ENCODE measurements at regions not wholly inside any gene's neighbourhood (a gene's known extent, or its start where the extent isn't known, plus 50 kb on each side); places are given as distances from the start of the nearest gene placed in this dataset.

DNA sequence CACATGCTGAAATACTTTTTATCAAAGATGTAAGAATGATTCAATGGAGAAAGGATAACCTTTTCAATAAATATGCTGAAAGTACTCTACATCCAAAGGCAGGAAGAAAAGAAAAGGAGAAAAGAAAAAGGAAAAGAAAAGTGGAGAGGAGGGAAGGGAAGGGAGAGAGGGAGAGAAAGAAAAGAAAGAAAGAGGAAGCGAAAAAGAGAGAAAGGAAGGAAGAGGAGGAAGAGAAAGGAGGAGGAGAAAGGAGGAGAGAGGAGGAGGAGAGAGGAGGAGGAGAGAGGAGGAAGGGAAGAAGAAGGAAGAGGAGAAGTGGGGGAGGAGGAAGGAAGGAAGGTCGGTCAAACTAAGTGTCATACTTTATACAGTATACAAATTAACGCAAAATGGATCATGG is 297.4 kb upstream of the HSF2 start:
- Histone ChIP-seq H3K27me3 (ENCODE audit: insufficient read depth, poor library complexity, severe bottlenecking) (no peaks in the 10 kb centered on the region), H3K4me3 (replicated peaks; ENCODE audit: insufficient read depth, low read length) (no peak overlapping the region), H3K27ac (replicated peaks) (no peak overlapping the region)
- TF ChIP-seq GABPA (IDR thresholded peaks at IDR 0.05; ENCODE audit: low read depth) (no peak), POLR2AphosphoS5 (IDR thresholded peaks at IDR 0.05; ENCODE audit: low read depth) (no peak), CTCF (IDR thresholded peaks at IDR 0.05; ENCODE audit: insufficient read depth, low read length) (no peak), SPI1 (IDR thresholded peaks at IDR 0.05; ENCODE audit: borderline replicate concordance, low read depth) (no peak)
- TF ChIP-seq, protein P1, sequence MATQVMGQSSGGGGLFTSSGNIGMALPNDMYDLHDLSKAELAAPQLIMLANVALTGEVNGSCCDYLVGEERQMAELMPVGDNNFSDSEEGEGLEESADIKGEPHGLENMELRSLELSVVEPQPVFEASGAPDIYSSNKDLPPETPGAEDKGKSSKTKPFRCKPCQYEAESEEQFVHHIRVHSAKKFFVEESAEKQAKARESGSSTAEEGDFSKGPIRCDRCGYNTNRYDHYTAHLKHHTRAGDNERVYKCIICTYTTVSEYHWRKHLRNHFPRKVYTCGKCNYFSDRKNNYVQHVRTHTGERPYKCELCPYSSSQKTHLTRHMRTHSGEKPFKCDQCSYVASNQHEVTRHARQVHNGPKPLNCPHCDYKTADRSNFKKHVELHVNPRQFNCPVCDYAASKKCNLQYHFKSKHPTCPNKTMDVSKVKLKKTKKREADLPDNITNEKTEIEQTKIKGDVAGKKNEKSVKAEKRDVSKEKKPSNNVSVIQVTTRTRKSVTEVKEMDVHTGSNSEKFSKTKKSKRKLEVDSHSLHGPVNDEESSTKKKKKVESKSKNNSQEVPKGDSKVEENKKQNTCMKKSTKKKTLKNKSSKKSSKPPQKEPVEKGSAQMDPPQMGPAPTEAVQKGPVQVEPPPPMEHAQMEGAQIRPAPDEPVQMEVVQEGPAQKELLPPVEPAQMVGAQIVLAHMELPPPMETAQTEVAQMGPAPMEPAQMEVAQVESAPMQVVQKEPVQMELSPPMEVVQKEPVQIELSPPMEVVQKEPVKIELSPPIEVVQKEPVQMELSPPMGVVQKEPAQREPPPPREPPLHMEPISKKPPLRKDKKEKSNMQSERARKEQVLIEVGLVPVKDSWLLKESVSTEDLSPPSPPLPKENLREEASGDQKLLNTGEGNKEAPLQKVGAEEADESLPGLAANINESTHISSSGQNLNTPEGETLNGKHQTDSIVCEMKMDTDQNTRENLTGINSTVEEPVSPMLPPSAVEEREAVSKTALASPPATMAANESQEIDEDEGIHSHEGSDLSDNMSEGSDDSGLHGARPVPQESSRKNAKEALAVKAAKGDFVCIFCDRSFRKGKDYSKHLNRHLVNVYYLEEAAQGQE (IDR thresholded peaks at IDR 0.05; ENCODE audit: insufficient replicate concordance, low read depth): no peak
- no peak for DNase-seq (ENCODE audit: low read depth in 1 of 2, low spot score in 1 of 2)

DNA sequence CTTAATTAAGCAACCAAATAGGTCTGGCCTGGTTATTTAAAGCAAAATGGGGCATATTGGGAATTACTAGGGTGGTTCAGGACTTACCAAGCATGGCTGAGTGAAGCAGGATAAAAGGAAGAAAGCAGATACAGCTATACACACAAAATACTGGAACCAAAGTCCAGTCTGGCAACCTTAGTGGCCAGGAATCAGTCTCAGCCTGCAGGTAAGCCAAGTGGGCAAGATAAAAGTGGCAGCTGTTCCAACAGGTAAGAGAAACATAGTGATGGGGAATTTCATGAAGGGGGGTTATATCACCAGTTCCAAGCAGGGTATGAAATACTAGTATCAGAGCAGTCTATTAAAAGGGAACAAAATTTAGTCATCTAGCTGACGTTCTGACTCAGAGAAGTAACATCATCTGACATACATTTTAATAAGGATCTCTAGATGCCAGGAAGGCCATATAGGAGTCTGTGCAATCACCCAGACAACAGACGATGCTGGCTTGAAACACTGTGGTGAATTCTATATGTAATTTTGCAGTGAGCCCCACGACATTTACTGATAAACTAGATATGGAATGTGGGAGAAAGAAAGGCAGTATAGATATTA is 292.1 kb upstream of the HSF2 start:
- no peak overlapping the region for H3K4me3 ChIP-seq (replicated peaks; ENCODE audit: insufficient read depth, low read length)
- no peak overlapping the region for H3K27ac ChIP-seq (replicated peaks)
- TF ChIP-seq CTCF (IDR thresholded peaks at IDR 0.05; ENCODE audit: insufficient read depth, low read length): no peak
- TF ChIP-seq, protein P1 (IDR thresholded peaks at IDR 0.05; ENCODE audit: insufficient replicate concordance, low read depth): no peak
- no peak for TF ChIP-seq SPI1 (IDR thresholded peaks at IDR 0.05; ENCODE audit: borderline replicate concordance, low read depth)
- TF ChIP-seq POLR2AphosphoS5 (IDR thresholded peaks at IDR 0.05; ENCODE audit: low read depth): no peak
- no peak for TF ChIP-seq GABPA (IDR thresholded peaks at IDR 0.05; ENCODE audit: low read depth)
- DNase-seq (ENCODE audit: low read depth in 1 of 2, low spot score in 1 of 2): no peak
- H3K27me3 ChIP-seq (ENCODE audit: insufficient read depth, poor library complexity, severe bottlenecking): no peaks in the 10 kb centered on the region

DNA sequence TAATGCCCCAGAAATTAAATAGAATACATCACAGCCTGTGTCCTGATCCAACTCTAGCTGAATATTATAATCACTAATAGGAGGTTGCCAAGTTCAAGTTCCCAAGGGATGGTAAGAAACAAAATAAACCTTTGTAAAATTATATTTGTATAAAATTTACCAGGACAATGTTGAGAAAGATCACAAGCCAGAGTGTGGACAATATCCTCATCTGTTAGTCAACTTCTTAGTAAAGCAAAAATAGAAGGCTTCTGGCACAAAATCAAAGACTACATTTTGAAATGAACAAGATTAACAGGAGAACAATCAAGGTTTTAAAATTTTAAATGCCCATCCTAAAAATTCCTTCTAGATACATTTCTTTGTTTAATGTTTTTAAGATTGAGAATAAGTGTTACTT is 290.4 kb upstream of the HSF2 start:
- no peak for TF ChIP-seq POLR2AphosphoS5 (IDR thresholded peaks at IDR 0.05; ENCODE audit: low read depth)
- TF ChIP-seq, protein P1 (IDR thresholded peaks at IDR 0.05; ENCODE audit: insufficient replicate concordance, low read depth): no peak
- TF ChIP-seq SPI1 (IDR thresholded peaks at IDR 0.05; ENCODE audit: borderline replicate concordance, low read depth): no peak
- TF ChIP-seq GABPA (IDR thresholded peaks at IDR 0.05; ENCODE audit: low read depth): no peak
- TF ChIP-seq CTCF (IDR thresholded peaks at IDR 0.05; ENCODE audit: insufficient read depth, low read length): no peak
- Histone ChIP-seq H3K27me3 (ENCODE audit: insufficient read depth, poor library complexity, severe bottlenecking) (no peaks in the 10 kb centered on the region), H3K4me3 (replicated peaks; ENCODE audit: insufficient read depth, low read length) (no peak overlapping the region), H3K27ac (replicated peaks) (no peak overlapping the region)
- DNase-seq (ENCODE audit: low read depth in 1 of 2, low spot score in 1 of 2): no peak
